PC-3 (cell line): ENCODE measurements at regions not wholly inside any gene's neighbourhood (a gene's known extent, or its start where the extent isn't known, plus 50 kb on each side); places are given as distances from the start of the nearest gene placed in this dataset.

Experiments
- ATAC-seq: fragments of 200-7000 bp; cut with Tn5 transposase; 2 replicates; pipeline ENCODE4 v1.9.1; 2020; ENCODE audit warnings: mild to moderate bottlenecking, moderate library complexity
- BruUV-seq: library from RNA; stranded (reverse); fragments of 400-500 nt; replicated peaks from 2 replicates; lab custom pipeline; 2021; lab: Mats Ljungman, UMichigan
- CTCF ChIA-PET: fragments of 300-600 bp; sonication (Branson Sonifier 250); formaldehyde crosslinking; loops from one replicate; lab custom pipeline; 2022; ENCODE audit warnings: antibody characterized with exemption; lab: Charles Lee
- POLR2A ChIA-PET: fragments of 300-600 bp; sonication (Branson Sonifier 250); formaldehyde crosslinking; loops from one replicate; lab custom pipeline; 2022; ENCODE audit warnings: antibody characterized with exemption; ENCODE audit not compliant: unreplicated experiment; lab: Charles Lee
- DNase-seq: peaks from one replicate; pipeline ENCODE4 v3.0.0-alpha.2; 2015
- H2AFZ ChIP-seq: fragments of 300-600 bp; sonication (generic); 2 replicates; pipeline ENCODE4 v1.6.0; 2016; ENCODE audit warnings: antibody characterized with exemption, low read length
- H3F3A ChIP-seq: fragments of 300-600 bp; sonication (generic); one replicate; pipeline ENCODE4 v1.6.0; 2017; ENCODE audit warnings: antibody characterized with exemption, low read length, control low read depth, mild to moderate bottlenecking; ENCODE audit not compliant: unreplicated experiment
- H3K27ac ChIP-seq: fragments of 300-600 bp; sonication (generic); 2 replicates; pipeline ENCODE4 v1.5.1; 2016; ENCODE audit warnings: mild to moderate bottlenecking, low read length
- H3K27me3 ChIP-seq: fragments of 300-600 bp; sonication (generic); 2 replicates; pipeline ENCODE4 v1.6.1; 2016; ENCODE audit warnings: low read length, mixed read lengths
- H3K36me3 ChIP-seq: fragments of 300-600 bp; sonication (generic); 2 replicates; pipeline ENCODE4 v1.6.1; 2016; ENCODE audit warnings: low read depth, mixed run types, low read length, mixed read lengths
- H3K4me1 ChIP-seq: fragments of 300-600 bp; sonication (generic); 2 replicates; pipeline ENCODE4 v1.5.1; 2016; ENCODE audit warnings: low read length; ENCODE audit not compliant: insufficient read depth
- H3K4me2 ChIP-seq: fragments of 300-600 bp; sonication (generic); 2 replicates; pipeline ENCODE4 v1.6.0; 2016; ENCODE audit warnings: low read length
- H3K4me3 ChIP-seq: fragments of 300-600 bp; sonication (generic); 2 replicates; pipeline ENCODE4 v1.5.1; 2016; ENCODE audit warnings: mild to moderate bottlenecking, low read length, mixed read lengths
- H3K79me2 ChIP-seq: fragments of 300-600 bp; sonication (generic); 2 replicates; pipeline ENCODE4 v1.6.1; 2017; ENCODE audit warnings: low read length, mixed read lengths
- H3K9ac ChIP-seq: fragments of 300-600 bp; sonication (generic); 2 replicates; pipeline ENCODE4 v1.6.0; 2016; ENCODE audit warnings: mild to moderate bottlenecking, low read length
- H3K9me2 ChIP-seq: fragments of 300-600 bp; sonication (generic); replicated peaks from 2 replicates; pipeline ENCODE4 v1.6.1; 2016; ENCODE audit warnings: mixed run types, low read length, mixed read lengths
- H3K9me3 ChIP-seq: fragments of 300-600 bp; sonication (generic); 2 replicates; pipeline ENCODE4 v1.6.1; 2016; ENCODE audit warnings: low read length, mixed read lengths
- H4K20me1 ChIP-seq: fragments of 300-600 bp; sonication (generic); 2 replicates; pipeline ENCODE4 v1.6.1; 2016; ENCODE audit warnings: low read length, mixed read lengths
- CTCF ChIP-seq: fragments of 300-600 bp; sonication (generic); conservative IDR thresholded peaks from 2 replicates; pipeline ENCODE4 v1.5.1; 2017; ENCODE audit warnings: antibody characterized with exemption, low read depth, mild to moderate bottlenecking, low read length
- EZH2 ChIP-seq: fragments of 300-600 bp; sonication (generic); IDR thresholded peaks from one replicate; pipeline ENCODE4 v1.6.1; 2017; ENCODE audit warnings: antibody characterized with exemption, mild to moderate bottlenecking, low read length; ENCODE audit not compliant: unreplicated experiment
- EZH2phosphoT487 ChIP-seq: fragments of 300-600 bp; sonication (generic); IDR thresholded peaks from 2 replicates; pipeline ENCODE4 v1.6.1; 2018; ENCODE audit warnings: mild to moderate bottlenecking, antibody characterized with exemption, low read length, borderline replicate concordance
- intact Hi-C: fragments of 100-400 bp; cut with micrococcal nuclease; formaldehyde crosslinking; loops from 2 replicates; pipeline ENCODE4 v1.9.0; 2023

GRCh38 chr1:94738371-94738770, 81.8 kb upstream of the SLC44A3 start:
- Histone ChIP-seq H3K4me3 (no peak overlapping the region), H3K9me2 (no peaks in the 10 kb centered on the region), H4K20me1 (no peaks in the 10 kb centered on the region), H2AFZ (no peak overlapping the region), H3K9ac (no peak overlapping the region), H3K4me1 (peaks cover 22% of the 10 kb centered on the region), H3F3A (no peaks in the 10 kb centered on the region), H3K27me3 (no peaks in the 10 kb centered on the region), H3K36me3 (no peaks in the 10 kb centered on the region), H3K27ac (no peak overlapping the region), H3K79me2 (no peaks in the 10 kb centered on the region), H3K4me2 (no peak overlapping the region), H3K9me3 (no peaks in the 10 kb centered on the region)
- ATAC-seq (no peak), DNase-seq (no peak)
- CTCF ChIA-PET: no interaction called here
- BruUV-seq: no TSS peak
- POLR2A ChIA-PET: no interaction called here
- intact Hi-C loops: no loop called here
- TF ChIP-seq EZH2 (no peak), CTCF (no peak), EZH2phosphoT487 (no peak)

GRCh38 chr1:94737124-94737998, 82.8 kb upstream of the SLC44A3 start:
- Histone ChIP-seq H3F3A (no peaks in the 10 kb centered on the region), H3K79me2 (no peaks in the 10 kb centered on the region), H2AFZ (no peak overlapping the region), H3K36me3 (no peaks in the 10 kb centered on the region), H3K27me3 (no peaks in the 10 kb centered on the region), H4K20me1 (no peaks in the 10 kb centered on the region), H3K27ac (no peak overlapping the region), H3K9me2 (no peaks in the 10 kb centered on the region), H3K4me1 (peaks cover 22% of the 10 kb centered on the region), H3K4me2 (no peak overlapping the region), H3K4me3 (no peak overlapping the region), H3K9ac (no peak overlapping the region), H3K9me3 (no peaks in the 10 kb centered on the region)
- no TSS peak for BruUV-seq
- DNase-seq (peak; percentile 26), ATAC-seq (no peak)
- ChIA-PET POLR2A (no interaction called here), CTCF (no interaction called here)
- intact Hi-C loops: no loop called here
- TF ChIP-seq EZH2phosphoT487 (no peak), EZH2 (no peak), CTCF (no peak)

DNA sequence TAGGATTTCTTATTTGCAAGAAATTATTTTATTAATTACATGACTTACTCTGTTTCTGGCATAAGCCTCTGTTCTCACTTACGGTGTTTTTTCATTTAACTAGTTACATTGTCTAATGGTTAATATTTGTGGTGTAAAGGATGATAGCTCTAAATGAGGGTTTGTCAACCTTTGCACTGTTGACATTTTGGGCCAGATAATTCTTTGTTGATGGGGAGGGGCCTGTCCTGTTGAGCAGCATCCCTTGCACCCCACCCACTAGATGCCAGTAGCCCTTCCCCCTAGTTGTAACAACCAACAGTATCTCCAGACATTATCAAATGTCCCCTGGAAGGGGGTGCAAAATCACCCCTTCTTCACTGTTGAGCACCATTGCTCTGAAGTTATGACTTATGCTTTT, 83.6 kb upstream of the SLC44A3 start:
- no peaks in the 10 kb centered on the region for H3K27me3 ChIP-seq
- H3K9me3 ChIP-seq: no peaks in the 10 kb centered on the region
- ChIA-PET CTCF (no interaction called here), POLR2A (no interaction called here)
- no peaks in the 10 kb centered on the region for H3K36me3 ChIP-seq
- H3K27ac ChIP-seq: no peak overlapping the region
- DNase-seq (no peak), ATAC-seq (no peak)
- no peak overlapping the region for H3K9ac ChIP-seq
- H3K9me2 ChIP-seq: no peaks in the 10 kb centered on the region
- H2AFZ ChIP-seq: no peak overlapping the region
- H3K79me2 ChIP-seq: no peaks in the 10 kb centered on the region
- no peak overlapping the region for H3K4me3 ChIP-seq
- no TSS peak for BruUV-seq
- H3F3A ChIP-seq: no peaks in the 10 kb centered on the region
- TF ChIP-seq EZH2phosphoT487: no peak
- no peak for TF ChIP-seq CTCF
- TF ChIP-seq EZH2: no peak
- no peak overlapping the region for H3K4me2 ChIP-seq
- peaks cover 22% of the 10 kb centered on the region for H3K4me1 ChIP-seq
- intact Hi-C loops: no loop called here
- no peaks in the 10 kb centered on the region for H4K20me1 ChIP-seq
